ENCODE measurements at regions not wholly inside any gene's neighbourhood (a gene's known extent, or its start where the extent isn't known, plus 50 kb on each side); places are given as distances from the start of the nearest gene placed in this dataset.

GRCh38 chr12:74283646-74284045, 254.0 kb upstream of the ATXN7L3B start:
- DNase-seq (ENCODE audit: low read depth in 1 of 2, low spot score in 2 of 2): no peak
- no peak overlapping the region for H3K23ac ChIP-seq (ENCODE audit: insufficient read length)
- FAIRE-seq: no peak
- H3K56ac ChIP-seq (replicated peaks; ENCODE audit: insufficient read length, low read depth, low read length): no peak overlapping the region
- CTCF ChIA-PET (ENCODE audit: partially characterized antibody): interaction anchor here (1.2 kb wide), 1 partner anchor 9 kb away, joined by 4 read pairs; no protein-coding TSS in a partner anchor
- H3K36me3 ChIP-seq (ENCODE audit: control insufficient read depth in 2 of 4, insufficient read depth in 4 of 4, low read length in 3 of 4): no peaks in the 10 kb centered on the region
- no peak overlapping the region for H4K91ac ChIP-seq (replicated peaks; ENCODE audit: insufficient read length, low read length)
- no peak overlapping the region for H3K4me3 ChIP-seq (ENCODE audit: extremely low read depth in 1 of 4, insufficient read depth in 2 of 4, low read depth in 3 of 4, low read length in 4 of 4)
- no peak overlapping the region for H2AK5ac ChIP-seq (ENCODE audit: low read depth, low read length)
- H4K20me1 ChIP-seq (replicated peaks in 1 of 2; ENCODE audit: control insufficient read depth in 1 of 2, insufficient read depth in 2 of 2, low read length in 2 of 2): no peaks in the 10 kb centered on the region
- no peak overlapping the region for H4K8ac ChIP-seq (ENCODE audit: extremely low read depth, insufficient read depth, low read length)
- no peak overlapping the region for H3K18ac ChIP-seq (ENCODE audit: extremely low read depth, low read length)
- no peak overlapping the region for H3K14ac ChIP-seq (ENCODE audit: insufficient read length)
- no peak overlapping the region for H2BK15ac ChIP-seq (ENCODE audit: low read length)
- H3K79me2 ChIP-seq (ENCODE audit: control insufficient read depth in 1 of 2, insufficient read depth in 2 of 2, low read length in 2 of 2): no peaks in the 10 kb centered on the region
- H2BK120ac ChIP-seq (replicated peaks; ENCODE audit: low read depth, low read length): no peak overlapping the region
- no peak overlapping the region for H3K9ac ChIP-seq (replicated peaks in 1 of 4; ENCODE audit: extremely low read depth in 1 of 4, low read depth in 3 of 4, low read length in 3 of 4)
- H3K4me1 ChIP-seq (replicated peaks in 1 of 4; ENCODE audit: control insufficient read depth in 3 of 4, insufficient read depth in 4 of 4, low read length in 3 of 4): no peaks in the 10 kb centered on the region
- H2AFZ ChIP-seq (ENCODE audit: low read length): no peak overlapping the region
- no peaks in the 10 kb centered on the region for H3K23me2 ChIP-seq (ENCODE audit: low read depth, low read length)
- H3K9me3 ChIP-seq (ENCODE audit: insufficient read depth in 2 of 2, low read depth in 1 of 2, low read length in 1 of 2): no peaks in the 10 kb centered on the region
- POLR2A ChIA-PET (ENCODE audit: partially characterized antibody): no interaction called here
- H2BK20ac ChIP-seq (ENCODE audit: low read length): no peak overlapping the region
- no peak overlapping the region for H3K4ac ChIP-seq (replicated peaks; ENCODE audit: insufficient read length, low read depth, low read length)
- H3K27me3 ChIP-seq (replicated peaks in 1 of 4; ENCODE audit: control insufficient read depth in 3 of 4, extremely low read depth in 1 of 4, insufficient read depth in 3 of 4, low read length in 3 of 4): no peaks in the 10 kb centered on the region
- no peak overlapping the region for H2BK12ac ChIP-seq (ENCODE audit: low read depth, low read length)
- no peak overlapping the region for H3K27ac ChIP-seq (ENCODE audit: low read depth, low read length)
- H4K5ac ChIP-seq (ENCODE audit: insufficient read length, low read depth, low read length): no peak overlapping the region
- no peaks in the 10 kb centered on the region for H3K79me1 ChIP-seq (ENCODE audit: low read depth, low read length)
- H2BK5ac ChIP-seq (ENCODE audit: low read depth, low read length): no peak overlapping the region
- H3K4me2 ChIP-seq (ENCODE audit: insufficient read depth in 1 of 2, low read depth in 2 of 2, low read length in 2 of 2): no peak overlapping the region
- 95% methylated on average over 4 of the region's 4 CpGs; no CpG with 5 or more reads in 1 of the 2 experiments for WGBS, 2 experiments (ENCODE audit: extremely low coverage in 1 of 2, insufficient coverage in 1 of 2, insufficient read length in 1 of 2, insufficient replicate concordance in 2 of 2, low coverage in 1 of 2, low lambda C conversion rate in 2 of 2, missing lambda C conversion rate in 1 of 2)
- no peak for TF ChIP-seq HDAC2 (IDR thresholded peaks at IDR 0.05; ENCODE audit: borderline replicate concordance in 1 of 2, low read depth in 2 of 2, low read length in 2 of 2)
- no peak for TF ChIP-seq YY1 (IDR thresholded peaks at IDR 0.05; ENCODE audit: low read depth, low read length)
- no peak for TF ChIP-seq CREB1 (IDR thresholded peaks at IDR 0.05)
- TF ChIP-seq JUN (IDR thresholded peaks at IDR 0.05; ENCODE audit: low read depth, low read length): no peak
- no peak for TF ChIP-seq USF2 (IDR thresholded peaks at IDR 0.05; ENCODE audit: low read length)
- no peak for TF ChIP-seq SP4 (IDR thresholded peaks at IDR 0.05; ENCODE audit: low read length)
- no peak for TF ChIP-seq JUND (IDR thresholded peaks at IDR 0.05; ENCODE audit: low read length)

Data from H1 (cell line).